Endometrial microvascular endothelial cells (primary cell): ENCODE measurements at regions not wholly inside any gene's neighbourhood (a gene's known extent, or its start where the extent isn't known, plus 50 kb on each side); places are given as distances from the start of the nearest gene placed in this dataset.

ENCODE experiments used
- in situ Hi-C: cut with HindIII; loops from 2 replicates; pipeline ENCODE4 v1.10.0; 2017; ENCODE audit warnings: low sequenced_read_pairs, low pct_unique_long_range_greater_than_20kb; ENCODE audit errors: inconsistent ontology term

DNA sequence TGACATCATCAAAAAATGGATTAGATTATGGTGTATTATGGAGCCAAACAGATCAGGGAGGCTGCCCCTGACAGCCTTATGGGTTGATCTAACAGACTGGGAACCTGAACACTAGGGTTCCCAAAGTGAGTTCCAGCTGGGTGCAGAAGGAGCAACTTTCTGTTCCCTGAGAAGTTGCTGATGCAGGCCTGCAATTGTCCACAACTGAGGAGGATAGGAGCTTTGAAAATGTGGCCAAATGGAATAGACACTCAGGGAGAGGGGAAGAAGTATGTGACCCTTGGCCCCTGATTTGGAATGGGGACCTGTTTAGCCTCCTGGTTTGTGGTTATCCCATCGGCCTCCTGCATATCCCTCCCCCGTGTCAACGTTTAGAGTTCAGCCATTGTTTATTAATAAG lies 262.2 kb upstream of the SKOR2 start:
- in situ Hi-C loops: no loop called here

DNA sequence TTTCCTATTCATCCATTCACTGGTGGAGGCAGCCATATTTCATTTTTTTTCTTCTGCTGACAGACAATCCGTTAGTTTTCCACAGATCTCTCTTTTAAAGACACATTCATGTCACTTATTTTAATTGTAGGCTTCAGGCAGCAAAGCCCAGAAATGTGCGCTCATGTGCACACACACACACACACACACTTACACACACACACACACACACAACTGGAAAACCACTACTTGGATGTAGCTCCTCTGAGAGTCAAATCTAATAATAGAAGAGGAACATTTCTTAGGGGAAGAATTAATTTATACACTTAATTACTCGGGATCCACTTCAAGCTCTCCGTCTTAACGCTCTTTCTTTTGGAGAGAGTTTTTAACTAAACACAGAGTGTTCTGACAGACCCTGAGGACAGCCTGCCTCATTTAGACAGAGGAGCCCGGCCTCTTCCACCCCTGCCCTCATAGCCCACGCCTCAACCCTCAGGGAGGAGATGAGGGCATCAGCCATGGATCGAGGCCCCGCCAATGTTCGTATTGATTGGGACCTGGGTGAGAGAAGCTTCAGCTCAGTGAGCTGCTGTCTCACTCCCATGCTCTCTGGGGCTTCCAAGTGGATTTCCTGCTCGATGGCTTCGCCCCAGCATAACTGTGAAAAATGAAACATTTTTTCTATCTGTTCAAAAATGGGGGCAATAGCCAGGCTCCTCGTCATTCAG lies 261.4 kb upstream of the SKOR2 start:
- in situ Hi-C loops: no loop called here

GRCh38 chr18:47512056-47512455 lies 260.6 kb upstream of the SKOR2 start:
- in situ Hi-C loops: no loop called here

- in situ Hi-C loops: no loop called here
These were observed 259.4 kb upstream of the SKOR2 start for GRCh38 chr18:47510831-47511230.

DNA sequence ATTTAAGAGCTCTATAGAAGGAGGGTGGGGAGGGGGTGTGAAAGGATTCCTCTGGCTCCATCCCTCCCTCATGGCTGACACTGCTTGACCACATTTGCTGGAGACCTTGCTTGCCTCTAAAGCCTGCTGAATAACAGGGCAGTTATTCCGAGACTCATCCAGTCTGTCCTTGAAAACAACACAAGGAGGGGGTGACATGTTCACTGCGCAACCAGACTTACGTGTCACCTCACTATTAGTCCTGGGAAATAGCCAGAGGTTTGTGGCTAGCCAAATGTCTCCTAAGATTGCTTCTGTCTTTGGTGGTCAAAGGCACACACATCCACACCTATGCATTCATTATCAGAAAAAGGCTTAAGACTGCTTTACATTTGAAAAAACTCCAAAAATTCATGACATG lies 256.2 kb upstream of the SKOR2 start:
- in situ Hi-C loops: no loop called here

DNA sequence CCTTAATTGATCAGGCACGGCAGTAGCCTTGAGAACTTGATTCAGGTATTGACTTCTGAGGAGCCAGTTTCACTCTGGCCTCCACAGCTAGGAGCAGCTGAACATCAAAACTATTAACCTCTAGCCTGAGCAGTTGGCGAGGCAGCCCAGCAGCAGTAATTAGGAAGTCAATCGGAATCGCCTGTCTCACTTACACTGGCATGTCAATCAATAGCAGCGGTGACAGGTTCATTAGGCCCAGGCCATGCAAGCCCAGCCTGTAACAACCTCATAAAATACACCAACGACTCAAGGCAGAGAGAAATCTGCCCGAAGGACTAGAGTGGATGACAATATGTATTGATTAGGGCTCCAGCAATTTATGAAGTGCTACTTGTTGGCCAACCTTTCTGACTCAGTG lies 255.4 kb upstream of the SKOR2 start:
- in situ Hi-C loops: no loop called here

- in situ Hi-C loops: no loop called here
These were observed 250.5 kb upstream of the SKOR2 start for GRCh38 chr18:47501946-47502345.

DNA sequence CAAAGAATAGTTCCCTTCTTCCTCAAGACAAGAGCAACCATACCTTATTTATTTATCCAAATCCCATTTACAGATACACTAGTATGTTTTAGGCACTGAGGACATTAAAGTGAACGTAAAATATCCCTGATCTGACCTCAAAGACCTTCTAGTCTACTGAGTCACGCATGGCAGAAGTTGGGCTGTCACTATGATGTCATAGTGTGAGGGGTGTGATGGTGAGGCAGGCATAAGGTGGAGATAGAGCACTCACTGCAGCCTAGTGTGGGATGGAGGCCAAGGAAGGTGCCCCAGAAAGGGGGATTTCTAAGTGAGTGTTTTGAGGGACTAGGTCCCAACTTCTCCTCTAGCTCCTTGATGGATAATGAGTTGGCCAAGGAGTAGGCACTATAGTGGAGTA lies 249.5 kb upstream of the SKOR2 start:
- in situ Hi-C loops: no loop called here

- in situ Hi-C loops: no loop called here
These were observed 241.2 kb upstream of the SKOR2 start for GRCh38 chr18:47492691-47493090.

GRCh38 chr18:47490882-47491281 lies 239.4 kb upstream of the SKOR2 start:
- in situ Hi-C loops: no loop called here

GRCh38 chr18:47485221-47485797 lies 233.8 kb upstream of the SKOR2 start:
- in situ Hi-C loops: no loop called here

DNA sequence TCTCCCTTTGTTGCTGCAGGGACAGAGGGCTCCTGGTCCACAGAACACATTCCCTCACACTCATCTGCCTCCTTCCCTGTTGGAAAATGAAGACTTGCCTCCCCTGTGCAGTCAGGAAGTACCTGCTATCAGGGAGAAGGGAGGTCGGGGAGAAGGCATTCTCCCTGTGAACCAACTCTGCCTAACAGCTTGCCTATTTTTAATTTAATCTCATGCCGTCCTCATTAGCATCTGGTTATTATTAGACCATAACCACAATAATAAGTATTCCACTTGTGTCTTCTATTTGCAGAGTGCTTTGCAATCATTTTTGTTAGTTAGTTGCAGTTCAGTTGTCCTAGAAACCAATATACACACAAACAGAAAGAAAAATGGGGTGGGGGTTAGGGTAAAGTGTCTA lies 232.6 kb upstream of the SKOR2 start:
- in situ Hi-C loops: no loop called here

GRCh38 chr18:47480166-47480565 lies 228.7 kb upstream of the SKOR2 start:
- in situ Hi-C loops: no loop called here

DNA sequence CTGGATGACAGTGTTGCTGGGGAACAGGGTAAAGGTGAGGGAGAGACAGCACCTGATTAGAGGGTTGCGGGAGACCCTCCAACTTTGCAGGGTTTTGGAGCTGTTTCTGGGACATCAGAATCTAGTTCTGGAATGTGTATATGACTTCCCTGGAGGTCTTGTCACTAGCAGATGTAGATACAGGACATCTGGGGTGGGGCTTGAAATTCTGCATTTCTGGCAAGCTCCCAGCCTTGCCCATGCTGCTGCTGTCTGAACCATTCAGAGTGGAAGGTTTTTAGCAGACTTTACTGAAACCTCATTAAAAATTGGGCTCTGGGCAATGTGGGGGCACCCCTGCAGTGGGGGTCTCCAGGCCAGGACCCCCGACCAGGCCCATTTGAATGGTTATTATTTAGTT lies 220.3 kb upstream of the SKOR2 start:
- in situ Hi-C loops: no loop called here

- in situ Hi-C loops: no loop called here
These were observed 219.5 kb upstream of the SKOR2 start for GRCh38 chr18:47470941-47471340.

DNA sequence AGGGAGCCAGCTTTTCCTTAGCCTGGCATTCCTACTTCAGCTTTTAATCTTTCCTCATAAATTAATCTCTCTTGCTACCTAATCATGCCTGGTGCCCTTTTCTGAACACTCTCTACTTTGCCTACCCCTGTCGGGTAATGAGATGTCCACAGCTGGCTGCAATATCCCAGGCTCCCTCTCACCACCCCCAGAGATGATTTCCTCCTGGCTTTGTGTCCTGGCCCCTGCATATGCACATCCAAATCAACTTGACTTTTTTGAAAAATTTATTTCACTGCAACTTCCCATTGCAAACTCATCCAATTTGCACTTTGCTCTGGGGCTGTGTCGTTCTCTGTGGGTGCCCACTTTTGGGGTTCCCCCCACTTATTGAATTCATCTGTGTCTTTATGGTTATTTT lies 218.1 kb upstream of the SKOR2 start:
- in situ Hi-C loops: no loop called here

DNA sequence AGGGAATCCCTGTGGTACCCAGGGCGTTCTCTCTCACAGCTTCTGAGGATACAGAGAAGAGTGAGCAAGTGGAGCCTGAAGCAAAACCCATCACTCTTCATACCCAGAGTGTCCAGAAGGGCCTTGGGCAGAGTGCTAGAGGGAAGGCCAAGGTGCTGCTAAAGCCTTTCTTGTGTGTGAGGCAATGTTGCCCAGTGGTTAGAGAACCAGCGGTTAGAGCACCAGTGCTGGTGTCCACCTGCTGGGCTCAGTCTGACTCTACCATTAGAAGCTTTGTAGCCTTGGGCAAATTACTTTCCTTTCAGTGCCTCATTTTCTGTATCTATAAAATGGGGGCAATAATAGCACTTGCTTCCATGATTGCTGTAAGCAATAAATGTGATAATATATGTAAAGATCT lies 210.5 kb upstream of the SKOR2 start:
- in situ Hi-C loops: no loop called here

DNA sequence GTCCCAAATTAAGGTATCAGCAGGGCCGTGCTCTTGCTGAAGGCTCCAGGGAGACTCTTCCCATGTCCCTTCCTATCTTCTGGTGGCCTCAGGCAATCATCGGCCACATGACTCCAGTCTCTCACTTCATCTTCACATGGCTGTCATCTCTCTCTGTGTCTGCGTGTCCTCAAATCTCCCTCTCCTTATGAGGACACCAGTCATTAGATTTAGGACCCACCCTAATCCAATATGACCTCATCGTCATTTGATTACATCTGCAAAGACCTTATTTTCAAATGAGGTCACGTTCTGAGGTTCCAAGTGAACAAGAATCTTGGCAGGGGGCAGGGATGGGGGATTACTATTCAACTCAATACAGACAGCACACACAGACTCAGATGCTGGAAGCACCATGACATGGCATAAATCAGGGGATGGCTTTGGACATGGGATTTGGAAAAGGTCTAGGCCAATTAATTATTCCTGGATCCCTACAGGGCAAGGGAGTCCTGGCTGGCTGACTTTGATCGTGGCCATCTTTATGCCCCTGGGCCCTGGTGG lies 210.0 kb upstream of the SKOR2 start:
- in situ Hi-C loops: no loop called here

- in situ Hi-C loops: no loop called here
These were observed 207.0 kb upstream of the SKOR2 start for GRCh38 chr18:47458483-47458882.

DNA sequence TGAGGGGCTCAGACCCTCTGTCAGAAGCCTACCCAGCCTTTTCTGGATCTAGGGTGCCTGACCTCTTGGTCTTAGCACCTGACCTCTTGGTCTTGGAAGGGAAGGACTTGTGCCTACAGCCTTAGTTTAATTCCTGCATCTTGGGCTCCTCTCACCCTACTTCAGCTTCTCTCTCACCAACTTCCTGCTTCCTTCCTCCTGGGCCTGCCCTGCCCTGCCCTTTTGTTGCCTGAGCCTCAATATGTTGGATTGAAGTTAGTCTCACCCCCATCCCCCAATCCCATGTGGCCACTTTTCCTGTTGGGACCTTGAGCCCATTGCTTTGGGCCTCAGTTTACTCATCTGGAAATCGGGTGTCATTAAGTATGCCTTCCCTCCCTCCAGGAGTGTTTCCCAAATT lies 206.2 kb upstream of the SKOR2 start:
- in situ Hi-C loops: no loop called here

DNA sequence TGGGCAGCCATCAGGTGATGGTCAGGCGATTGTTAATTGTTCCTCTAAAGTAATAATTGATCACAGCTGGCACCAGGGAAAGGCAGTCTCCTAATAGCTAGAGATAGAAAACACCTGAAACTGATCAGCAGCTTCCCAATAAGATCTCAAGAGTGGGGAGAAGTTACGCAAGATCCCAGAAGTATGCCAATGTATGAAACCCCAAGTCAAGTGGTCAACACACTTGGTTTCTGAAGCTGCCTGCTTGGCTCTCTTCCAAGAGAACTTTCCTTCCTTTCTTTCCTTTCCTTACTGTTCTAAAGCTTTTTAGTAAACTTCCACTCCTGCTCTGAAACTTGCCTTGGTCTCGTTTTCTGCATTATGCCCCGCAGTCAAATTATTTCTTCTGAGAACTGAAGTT lies 201.6 kb upstream of the SKOR2 start:
- in situ Hi-C loops: no loop called here
